NCI-H524 (cell line): ENCODE measurements at regions not wholly inside any gene's neighbourhood (a gene's known extent, or its start where the extent isn't known, plus 50 kb on each side); places are given as distances from the start of the nearest gene placed in this dataset.
A peak's percentile ranks its signal among the peaks of the same experiment; 100 is the strongest.
"Not testable (repeated sequence)": the region's sequence is repeated elsewhere in the genome, so short reads cannot be mapped to it uniquely, and the experiment has no call there.

Experiments used
- DNase-seq, 2 experiments: peaks; one replicate each; lab custom pipeline; 2025; lab: John Stamatoyannopoulos, UW

GRCh38 chr3:191148131-191148530, 50.9 kb upstream of the OSTN start:
- no peak for DNase-seq

- DNase-seq: no peak
Measured at GRCh38 chr3:191143224-191143623, 55.8 kb upstream of the OSTN start.

GRCh38 chr3:191141728-191142127, 57.3 kb upstream of the OSTN start:
- no peak for DNase-seq

- no peak for DNase-seq
Measured at GRCh38 chr3:191139736-191140135, 59.3 kb upstream of the OSTN start.

GRCh38 chr3:191138937-191139336, 60.1 kb upstream of the OSTN start:
- DNase-seq: no peak

- no peak for DNase-seq
Measured at GRCh38 chr3:191137708-191138107, 61.3 kb upstream of the OSTN start.

GRCh38 chr3:191136347-191136746, 62.7 kb upstream of the OSTN start:
- peak; percentile 7 to 34 for DNase-seq

GRCh38 chr3:191135175-191135574, 63.9 kb upstream of the OSTN start:
- DNase-seq: no peak

GRCh38 chr3:191133359-191133758, 65.7 kb upstream of the OSTN start:
- no peak for DNase-seq

GRCh38 chr3:191131305-191131704, 67.7 kb upstream of the OSTN start:
- DNase-seq: no peak

- not testable (repeated sequence) for DNase-seq
Measured at GRCh38 chr3:191124891-191125290, 74.2 kb upstream of the OSTN start.

- peak; percentile 50 to 79 for DNase-seq
Measured at GRCh38 chr3:191123946-191124345, 75.1 kb upstream of the OSTN start.

- DNase-seq: no peak
Measured at GRCh38 chr3:191123231-191123630, 75.8 kb upstream of the OSTN start.

GRCh38 chr3:191120447-191121298, 78.4 kb upstream of the OSTN start:
- DNase-seq: peak in 1 of 2 experiments; percentile 17

- no peak for DNase-seq
Measured at GRCh38 chr3:191119415-191120295, 79.4 kb upstream of the OSTN start.

GRCh38 chr3:191111722-191112121, 87.3 kb upstream of the OSTN start:
- DNase-seq: no peak

- no peak for DNase-seq
Measured at GRCh38 chr3:191105418-191105817, 93.6 kb upstream of the OSTN start.

GRCh38 chr3:191100516-191100915, 98.5 kb upstream of the OSTN start:
- no peak for DNase-seq

- DNase-seq: peak in 1 of 2 experiments; percentile 7
Measured at GRCh38 chr3:191094057-191094845, 104.8 kb upstream of the OSTN start.

GRCh38 chr3:191087391-191087790, 111.7 kb upstream of the OSTN start:
- no peak for DNase-seq

GRCh38 chr3:191085091-191085490, 114.0 kb upstream of the OSTN start:
- DNase-seq: no peak

GRCh38 chr3:191078913-191079312, 120.1 kb upstream of the OSTN start:
- DNase-seq: not testable (repeated sequence)
